ENCODE measurements at regions not wholly inside any gene's neighbourhood (a gene's known extent, or its start where the extent isn't known, plus 50 kb on each side); places are given as distances from the start of the nearest gene placed in this dataset.

DNA sequence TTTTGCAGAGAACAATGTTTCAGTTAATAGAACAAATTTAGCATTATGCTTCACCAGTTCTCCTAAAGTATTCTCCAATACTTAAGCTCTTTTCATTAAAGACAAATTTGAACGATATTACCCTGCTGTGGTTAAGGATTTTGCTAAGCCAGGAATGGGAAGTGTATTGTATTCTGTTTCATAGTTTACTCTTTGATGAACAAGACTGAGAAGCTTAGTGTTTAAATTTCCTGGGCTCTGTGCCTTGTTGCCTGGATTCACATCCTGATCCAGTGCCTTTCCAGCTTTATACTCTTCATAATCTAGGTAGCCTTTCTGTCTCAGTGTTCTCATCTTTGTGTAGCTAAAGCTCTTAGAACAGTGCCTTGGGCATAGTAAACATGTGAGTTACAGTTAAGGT lies 58.6 kb upstream of the GLS start:
- Histone ChIP-seq H3K9me3 (no peaks in the 10 kb centered on the region), H3K27me3 (no peaks in the 10 kb centered on the region)

DNA sequence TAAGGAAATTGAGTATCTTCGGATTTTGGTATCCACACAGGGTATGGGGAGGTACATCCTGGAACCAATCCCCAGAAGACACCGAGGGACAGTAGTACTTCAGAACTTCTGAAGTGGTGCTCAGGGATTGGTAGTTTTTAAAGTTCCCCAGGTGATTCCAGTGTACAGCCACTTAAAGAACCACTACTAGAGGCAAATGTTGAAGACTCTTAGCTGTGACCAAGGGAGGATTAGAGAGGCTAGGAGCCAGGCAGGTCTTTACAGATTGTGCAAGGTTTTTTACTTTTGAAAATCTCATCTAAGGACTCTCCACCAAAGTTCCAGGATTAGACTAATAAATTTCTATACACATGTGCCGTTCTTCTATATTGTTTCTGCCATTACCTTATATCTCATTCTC lies 52.9 kb upstream of the GLS start:
- H3K9me3 ChIP-seq: no peaks in the 10 kb centered on the region
- H3K36me3 ChIP-seq: no peaks in the 10 kb centered on the region
- no peak overlapping the region for H3K4me3 ChIP-seq (ENCODE audit: low read depth, low read length)
- TF ChIP-seq, protein P1, sequence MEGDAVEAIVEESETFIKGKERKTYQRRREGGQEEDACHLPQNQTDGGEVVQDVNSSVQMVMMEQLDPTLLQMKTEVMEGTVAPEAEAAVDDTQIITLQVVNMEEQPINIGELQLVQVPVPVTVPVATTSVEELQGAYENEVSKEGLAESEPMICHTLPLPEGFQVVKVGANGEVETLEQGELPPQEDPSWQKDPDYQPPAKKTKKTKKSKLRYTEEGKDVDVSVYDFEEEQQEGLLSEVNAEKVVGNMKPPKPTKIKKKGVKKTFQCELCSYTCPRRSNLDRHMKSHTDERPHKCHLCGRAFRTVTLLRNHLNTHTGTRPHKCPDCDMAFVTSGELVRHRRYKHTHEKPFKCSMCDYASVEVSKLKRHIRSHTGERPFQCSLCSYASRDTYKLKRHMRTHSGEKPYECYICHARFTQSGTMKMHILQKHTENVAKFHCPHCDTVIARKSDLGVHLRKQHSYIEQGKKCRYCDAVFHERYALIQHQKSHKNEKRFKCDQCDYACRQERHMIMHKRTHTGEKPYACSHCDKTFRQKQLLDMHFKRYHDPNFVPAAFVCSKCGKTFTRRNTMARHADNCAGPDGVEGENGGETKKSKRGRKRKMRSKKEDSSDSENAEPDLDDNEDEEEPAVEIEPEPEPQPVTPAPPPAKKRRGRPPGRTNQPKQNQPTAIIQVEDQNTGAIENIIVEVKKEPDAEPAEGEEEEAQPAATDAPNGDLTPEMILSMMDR (IDR thresholded peaks at IDR 0.05; ENCODE audit: low read depth, low read length): no peak
- no peaks in the 10 kb centered on the region for H3K27me3 ChIP-seq
- H3K4me1 ChIP-seq: no peaks in the 10 kb centered on the region
- DNase-seq: no peak

More for the DNA sequence above, 58.6 kb upstream of the GLS start:
- peaks cover 16% of the 10 kb centered on the region for H3K4me1 ChIP-seq
- no peaks in the 10 kb centered on the region for H3K36me3 ChIP-seq
- TF ChIP-seq, protein P1 (IDR thresholded peaks at IDR 0.05; ENCODE audit: low read depth, low read length): no peak
- no peak for DNase-seq
- no peak overlapping the region for H3K4me3 ChIP-seq (ENCODE audit: low read depth, low read length)

DNA sequence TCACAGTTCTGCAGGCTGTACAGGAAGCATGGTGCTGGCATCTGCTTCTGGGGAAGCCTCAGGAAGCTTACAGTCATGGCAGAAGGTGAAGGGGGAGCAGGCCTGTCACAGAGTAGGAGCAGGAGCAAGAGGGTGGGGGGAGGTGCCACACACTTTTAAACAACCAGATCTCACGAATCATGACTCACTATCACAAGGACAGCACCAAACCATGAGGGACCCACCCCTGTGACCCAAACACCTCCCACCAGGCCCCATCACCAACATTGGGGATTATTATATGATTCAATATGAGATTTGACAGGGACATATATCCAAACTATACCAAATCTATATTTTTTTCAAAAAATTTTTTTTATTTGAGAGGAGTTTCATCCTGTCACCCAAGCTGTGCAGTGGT lies 51.0 kb upstream of the GLS start:
- H3K27me3 ChIP-seq: no peaks in the 10 kb centered on the region
- TF ChIP-seq, protein P1 (IDR thresholded peaks at IDR 0.05; ENCODE audit: low read depth, low read length): no peak
- no peak for DNase-seq
- no peaks in the 10 kb centered on the region for H3K4me1 ChIP-seq
- H3K4me3 ChIP-seq (ENCODE audit: low read depth, low read length): no peak overlapping the region
- no peaks in the 10 kb centered on the region for H3K36me3 ChIP-seq
- no peaks in the 10 kb centered on the region for H3K9me3 ChIP-seq

Data from BE2C (cell line).